ENCODE measurements at regions not wholly inside any gene's neighbourhood (a gene's known extent, or its start where the extent isn't known, plus 50 kb on each side); places are given as distances from the start of the nearest gene placed in this dataset.

DNA sequence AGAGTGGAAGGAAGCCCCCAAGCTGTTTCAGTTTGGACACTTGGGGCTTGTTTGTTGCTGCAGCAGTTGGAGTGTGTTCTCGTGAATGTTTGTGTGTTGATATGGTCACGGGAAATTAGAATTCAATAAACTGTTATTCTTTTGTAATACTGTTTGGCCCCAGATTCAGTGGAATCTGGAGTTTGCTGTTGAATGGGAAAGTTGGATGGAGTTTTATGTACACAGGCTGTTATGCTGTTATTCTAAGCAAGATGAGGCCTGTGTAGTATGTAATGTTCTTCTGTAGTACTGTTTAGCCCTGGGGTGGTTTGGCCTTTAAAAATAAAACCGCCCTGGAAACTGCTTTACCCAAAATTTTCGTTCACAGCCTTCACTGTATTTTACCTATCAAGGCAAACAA lies 810.4 kb upstream of the HS6ST1 start:
- no peak overlapping the region for H3K4me3 ChIP-seq (ENCODE audit: low read length)
- no peak for DNase-seq (ENCODE audit: low read depth)
- TF ChIP-seq, protein P1, sequence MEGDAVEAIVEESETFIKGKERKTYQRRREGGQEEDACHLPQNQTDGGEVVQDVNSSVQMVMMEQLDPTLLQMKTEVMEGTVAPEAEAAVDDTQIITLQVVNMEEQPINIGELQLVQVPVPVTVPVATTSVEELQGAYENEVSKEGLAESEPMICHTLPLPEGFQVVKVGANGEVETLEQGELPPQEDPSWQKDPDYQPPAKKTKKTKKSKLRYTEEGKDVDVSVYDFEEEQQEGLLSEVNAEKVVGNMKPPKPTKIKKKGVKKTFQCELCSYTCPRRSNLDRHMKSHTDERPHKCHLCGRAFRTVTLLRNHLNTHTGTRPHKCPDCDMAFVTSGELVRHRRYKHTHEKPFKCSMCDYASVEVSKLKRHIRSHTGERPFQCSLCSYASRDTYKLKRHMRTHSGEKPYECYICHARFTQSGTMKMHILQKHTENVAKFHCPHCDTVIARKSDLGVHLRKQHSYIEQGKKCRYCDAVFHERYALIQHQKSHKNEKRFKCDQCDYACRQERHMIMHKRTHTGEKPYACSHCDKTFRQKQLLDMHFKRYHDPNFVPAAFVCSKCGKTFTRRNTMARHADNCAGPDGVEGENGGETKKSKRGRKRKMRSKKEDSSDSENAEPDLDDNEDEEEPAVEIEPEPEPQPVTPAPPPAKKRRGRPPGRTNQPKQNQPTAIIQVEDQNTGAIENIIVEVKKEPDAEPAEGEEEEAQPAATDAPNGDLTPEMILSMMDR (conservative IDR thresholded peaks at IDR 0.05; ENCODE audit: low read length) = no peak

DNA sequence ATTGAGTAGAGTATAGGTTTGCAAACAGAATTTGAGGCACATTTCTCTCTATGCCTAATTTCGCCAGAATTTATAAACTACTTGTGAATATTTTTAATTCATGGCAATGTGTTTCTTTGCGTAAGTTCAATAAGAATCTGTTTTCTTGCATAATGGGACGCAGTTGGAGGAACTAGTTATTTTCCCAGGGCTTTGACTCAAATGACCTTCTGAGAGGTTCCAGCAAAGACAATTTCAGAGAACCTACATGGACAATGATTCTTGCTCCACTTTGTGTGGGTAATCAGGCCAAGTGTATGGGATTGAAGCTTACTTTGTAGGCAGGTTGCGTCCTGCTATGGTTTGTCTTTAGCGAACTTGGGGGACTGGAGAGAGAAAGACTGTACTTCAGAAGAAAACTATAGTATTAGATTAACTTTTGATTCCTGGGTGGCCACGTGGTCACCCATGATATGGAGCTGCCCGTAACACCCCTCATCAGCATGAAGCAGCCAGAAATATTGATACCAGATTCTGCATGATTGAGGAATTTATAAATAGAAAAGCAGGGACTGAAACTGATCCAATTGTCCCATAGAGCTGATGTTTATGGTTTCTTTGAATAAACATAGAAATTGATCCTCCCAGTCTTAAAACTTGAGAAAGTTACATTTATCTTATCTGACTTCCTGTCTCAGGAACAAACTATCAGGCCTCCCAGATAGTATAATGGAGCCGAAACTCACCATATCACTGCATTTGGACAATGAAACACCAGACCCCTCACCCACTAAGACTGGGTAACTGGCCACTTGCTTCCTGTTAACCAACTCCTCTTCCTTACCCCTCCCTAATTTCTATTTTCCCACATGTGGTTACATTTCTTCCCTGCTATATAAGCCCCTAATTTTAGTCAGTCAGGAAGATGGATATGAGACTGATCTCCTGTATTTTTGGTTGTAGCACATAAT lies 815.3 kb upstream of the HS6ST1 start:
- TF ChIP-seq, protein P1 (conservative IDR thresholded peaks at IDR 0.05; ENCODE audit: low read length) = no peak
- DNase-seq (ENCODE audit: low read depth) = no peak
- no peak overlapping the region for H3K4me3 ChIP-seq (ENCODE audit: low read length)

DNA sequence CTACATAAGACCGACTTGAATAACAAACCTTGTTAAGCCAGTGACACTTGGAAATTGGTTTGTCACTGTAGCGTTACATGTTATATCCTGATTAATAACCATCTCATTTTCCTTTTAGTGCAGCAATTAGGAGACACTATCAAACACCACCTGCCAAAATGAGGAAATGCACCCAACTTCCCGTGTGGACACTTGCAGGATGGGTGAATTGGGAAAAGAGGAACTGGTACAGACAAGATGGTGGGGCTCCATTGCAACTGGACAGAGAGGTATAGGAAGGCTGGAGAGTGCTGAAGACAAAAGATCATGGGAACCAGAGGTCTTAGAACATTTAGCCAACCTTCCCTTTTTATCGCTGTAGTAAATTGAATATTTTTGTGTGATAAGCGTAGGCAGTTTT lies 816.3 kb upstream of the HS6ST1 start:
- H3K4me3 ChIP-seq (ENCODE audit: low read length) = no peak overlapping the region
- TF ChIP-seq, protein P1 (conservative IDR thresholded peaks at IDR 0.05; ENCODE audit: low read length) = no peak
- no peak for DNase-seq (ENCODE audit: low read depth)

GRCh38 chr2:129139380-129139779 lies 820.7 kb upstream of the HS6ST1 start:
- no peak for DNase-seq (ENCODE audit: low read depth)
- TF ChIP-seq, protein P1 (conservative IDR thresholded peaks at IDR 0.05; ENCODE audit: low read length) = no peak
- H3K4me3 ChIP-seq (ENCODE audit: low read length) = no peak overlapping the region

DNA sequence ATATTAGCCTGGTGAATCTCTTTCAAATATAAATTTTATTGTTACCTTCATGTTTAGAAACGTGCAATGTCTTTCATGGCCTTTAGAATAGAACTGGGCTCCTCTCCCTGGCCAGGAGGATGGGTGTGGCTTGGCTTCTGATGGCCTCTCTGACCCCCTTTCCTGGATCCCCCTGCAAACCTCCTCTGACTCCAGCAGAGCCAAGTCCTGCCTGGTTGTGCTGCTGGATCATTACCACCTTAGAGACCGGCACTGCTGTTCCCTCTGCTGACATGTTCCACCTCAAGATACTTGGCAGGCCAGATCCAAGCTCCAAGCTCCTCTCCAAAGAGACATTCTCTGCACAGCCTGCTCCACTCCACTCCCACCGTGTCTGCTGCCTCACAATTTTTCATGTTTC lies 823.8 kb upstream of the HS6ST1 start:
- no peak overlapping the region for H3K4me3 ChIP-seq (ENCODE audit: low read length)
- TF ChIP-seq, protein P1 (conservative IDR thresholded peaks at IDR 0.05; ENCODE audit: low read length) = no peak
- DNase-seq (ENCODE audit: low read depth) = no peak

- TF ChIP-seq, protein P1 (conservative IDR thresholded peaks at IDR 0.05; ENCODE audit: low read length) = no peak
- H3K4me3 ChIP-seq (ENCODE audit: low read length) = no peak overlapping the region
- DNase-seq (ENCODE audit: low read depth) = no peak
Observed at GRCh38 chr2:129144082-129144791, 825.6 kb upstream of the HS6ST1 start.

Data from AG10803 (cell line).